Sigmoid colon (tissue), 6 donors: ENCODE measurements at regions not wholly inside any gene's neighbourhood (a gene's known extent, or its start where the extent isn't known, plus 50 kb on each side); places are given as distances from the start of the nearest gene placed in this dataset.
"Not testable (repeated sequence)": the region's sequence is repeated elsewhere in the genome, so short reads cannot be mapped to it uniquely, and the experiment has no call there.

Source experiments
- DNase-seq: peaks from one replicate; pipeline ENCODE4 v3.0.0-alpha.2; 2019
- H3K27ac ChIP-seq, 4 donors: fragments of 200-600 bp; sonication (generic); one replicate each; pipeline ENCODE4 v1.5.1; 2016 to 2019; ENCODE audit warnings: mild to moderate bottlenecking in 1 of 4
- H3K27me3 ChIP-seq, 3 donors: fragments of 200-600 bp; sonication (generic); one replicate each; pipeline ENCODE4 v1.5.1; 2019; ENCODE audit warnings: mild to moderate bottlenecking in 1 of 3
- H3K36me3 ChIP-seq, 4 donors: fragments of 200-600 bp; sonication (generic); one replicate each; pipeline ENCODE4 v1.5.1; 2016 to 2019
- H3K4me1 ChIP-seq, 4 donors: fragments of 200-600 bp; sonication (generic); one replicate each; pipeline ENCODE4 v1.5.1; 2017 to 2019
- H3K4me3 ChIP-seq, 4 donors: fragments of 200-600 bp; sonication (generic); one replicate each; pipeline ENCODE4 v1.5.1; 2017 to 2019; ENCODE audit warnings: mild to moderate bottlenecking in 2 of 4, moderate library complexity in 1 of 4
- H3K9me3 ChIP-seq, 4 donors: fragments of 200-600 bp in 3 of 4; sonication (generic) in 3 of 4; one replicate each; pipeline versions ENCODE4 v1.5.1 to v1.6.1; 2013 to 2019
- CTCF ChIP-seq, 4 experiments: fragments of 450-650 bp in 3 of 4; fragments of 200-600 bp in 1 of 4; IDR thresholded peaks; one replicate each; pipeline ENCODE4 v1.5.1; 2016 to 2019; ENCODE audit warnings: antibody characterized with exemption in 4 of 4, mild to moderate bottlenecking in 3 of 4, moderate library complexity in 2 of 4
- EP300 ChIP-seq, 4 donors: sonication (generic); formaldehyde crosslinking; IDR thresholded peaks; one replicate each; pipeline ENCODE4 v1.6.1; 2017; ENCODE audit warnings: antibody characterized with exemption in 4 of 4
- POLR2A ChIP-seq, 2 donors: fragments of 450-650 bp; IDR thresholded peaks; one replicate each; pipeline ENCODE4 v1.6.1; 2016; ENCODE audit warnings: antibody characterized with exemption in 2 of 2, mild to moderate bottlenecking in 2 of 2, moderate library complexity in 2 of 2
- POLR2AphosphoS5 ChIP-seq, 4 donors: sonication (generic); formaldehyde crosslinking; IDR thresholded peaks; one replicate each; pipeline ENCODE4 v1.6.1; 2017; ENCODE audit warnings: antibody characterized with exemption in 4 of 4
- WGBS, 2 donors: extraction: QIAGEN DNeasy Blood & Tissue Kit; methylation state at CpG; one replicate each; pipeline ENCODE4 v1.1.7; 2013; 5-methylcytosine and 5-hydroxymethylcytosine counted together
- intact Hi-C: fragments of 100-400 bp; cut with DNase I; formaldehyde crosslinking; loops from one replicate; pipeline ENCODE4 v1.15.1; 2023
- donor health status: healthy with polysubstance abuse.
- donor health status: healthy.

GRCh38 chr5:50575740-50576139, 90.7 kb upstream of the PARP8 start:
- no peaks in the 10 kb centered on the region for H3K9me3 ChIP-seq
- 55 to 72% methylated on average over 3 of the region's 3 CpGs for WGBS, 2 donors
- H3K4me1 ChIP-seq = no peaks in the 10 kb centered on the region
- TF ChIP-seq POLR2AphosphoS5 (IDR thresholded peaks at IDR 0.05) (no peak), POLR2A (IDR thresholded peaks at IDR 0.05) (no peak), EP300 (IDR thresholded peaks at IDR 0.05) (no peak), CTCF (IDR thresholded peaks at IDR 0.05) (no peak)
- no peak for DNase-seq
- H3K36me3 ChIP-seq = no peaks in the 10 kb centered on the region
- no peak overlapping the region for H3K4me3 ChIP-seq
- no peak overlapping the region for H3K27ac ChIP-seq
- H3K27me3 ChIP-seq = no peaks in the 10 kb centered on the region
- intact Hi-C loops = no loop called here

- DNase-seq = no peak
- no peaks in the 10 kb centered on the region for H3K9me3 ChIP-seq
Measured at GRCh38 chr5:50576265-50576664, 90.2 kb upstream of the PARP8 start.

GRCh38 chr5:50576686-50577256, 89.7 kb upstream of the PARP8 start:
- 23 to 61% methylated on average over 1 of the region's 1 CpG for WGBS, 2 donors

More at GRCh38 chr5:50576265-50576664, 90.2 kb upstream of the PARP8 start:
- H3K36me3 ChIP-seq = no peaks in the 10 kb centered on the region
- no peak for TF ChIP-seq CTCF (IDR thresholded peaks at IDR 0.05)
- no peak for TF ChIP-seq POLR2AphosphoS5 (IDR thresholded peaks at IDR 0.05)
- no peak for TF ChIP-seq POLR2A (IDR thresholded peaks at IDR 0.05)
- TF ChIP-seq EP300 (IDR thresholded peaks at IDR 0.05) = no peak
- no peak overlapping the region for H3K4me3 ChIP-seq
- H3K27me3 ChIP-seq = no peaks in the 10 kb centered on the region
- intact Hi-C loops = no loop called here
- H3K4me1 ChIP-seq = no peaks in the 10 kb centered on the region
- H3K27ac ChIP-seq = no peak overlapping the region

GRCh38 chr5:50580506-50580905, 85.9 kb upstream of the PARP8 start:
- TF ChIP-seq POLR2AphosphoS5 (IDR thresholded peaks at IDR 0.05) (no peak), POLR2A (IDR thresholded peaks at IDR 0.05) (no peak), EP300 (IDR thresholded peaks at IDR 0.05) (no peak), CTCF (IDR thresholded peaks at IDR 0.05) (no peak)
- H3K4me1 ChIP-seq = no peaks in the 10 kb centered on the region
- intact Hi-C loops = no loop called here
- no peak overlapping the region for H3K27ac ChIP-seq
- no peak for DNase-seq
- 69 to 86% methylated on average over 6 of the region's 6 CpGs for WGBS, 2 donors
- no peaks in the 10 kb centered on the region for H3K27me3 ChIP-seq
- no peak overlapping the region for H3K4me3 ChIP-seq
- no peaks in the 10 kb centered on the region for H3K36me3 ChIP-seq
- H3K9me3 ChIP-seq = no peaks in the 10 kb centered on the region

More at GRCh38 chr5:50576686-50577256, 89.7 kb upstream of the PARP8 start:
- Histone ChIP-seq H3K9me3 (no peaks in the 10 kb centered on the region), H3K4me1 (no peaks in the 10 kb centered on the region), H3K27ac (no peak overlapping the region), H3K36me3 (no peaks in the 10 kb centered on the region), H3K27me3 (no peaks in the 10 kb centered on the region), H3K4me3 (no peak overlapping the region)
- intact Hi-C loops = no loop called here
- TF ChIP-seq POLR2AphosphoS5 (IDR thresholded peaks at IDR 0.05) (no peak), EP300 (IDR thresholded peaks at IDR 0.05) (no peak), CTCF (IDR thresholded peaks at IDR 0.05) (no peak), POLR2A (IDR thresholded peaks at IDR 0.05) (no peak)
- no peak for DNase-seq

GRCh38 chr5:50581845-50582244, 84.6 kb upstream of the PARP8 start:
- H3K9me3 ChIP-seq, H3K27ac ChIP-seq, H3K4me1 ChIP-seq, H3K36me3 ChIP-seq, intact Hi-C loops, H3K4me3 ChIP-seq, H3K27me3 ChIP-seq, DNase-seq: not testable (repeated sequence)
- 42 to 83% methylated on average over 1 of the region's 1 CpG for WGBS, 2 donors
